ENCODE measurements at regions not wholly inside any gene's neighbourhood (a gene's known extent, or its start where the extent isn't known, plus 50 kb on each side); places are given as distances from the start of the nearest gene placed in this dataset.

- Histone ChIP-seq H3K27ac (ENCODE audit: low read depth, low read length, poor library complexity, severe bottlenecking) (no peak overlapping the region), H3K27me3 (replicated peaks; ENCODE audit: insufficient read depth, low read depth, low read length, poor library complexity) (no peaks in the 10 kb centered on the region), H3K4me1 (ENCODE audit: insufficient read depth, low read length, poor library complexity, severe bottlenecking) (no peaks in the 10 kb centered on the region), H3K36me3 (ENCODE audit: insufficient read depth, low read length, poor library complexity, severe bottlenecking) (no peaks in the 10 kb centered on the region), H3K4me3 (ENCODE audit: low read depth, low read length, poor library complexity, severe bottlenecking) (no peak overlapping the region), H3K9me3 (ENCODE audit: low read depth, low read length, poor library complexity, severe bottlenecking) (no peaks in the 10 kb centered on the region)
- ChIA-PET POLR2A (ENCODE audit: low non-redundant PET) (no interaction called here), CTCF (no interaction called here)
- no TSS peak for BruUV-seq (replicated peaks)
- no peak for TF ChIP-seq EZH2 (IDR thresholded peaks at IDR 0.05; ENCODE audit: borderline replicate concordance, low read depth, low read length, poor library complexity, severe bottlenecking)
- no peak for TF ChIP-seq CTCF (conservative IDR thresholded peaks at IDR 0.05; ENCODE audit: low read depth, low read length)
- intact Hi-C loops (cut with micrococcal nuclease; ENCODE audit: unreplicated experiment) = no loop called here
- DNase-seq (ENCODE audit: low spot score) = no peak
Observed at GRCh38 chr9:99474186-99474585, 252.1 kb downstream of the SEC61B start.

- POLR2A ChIA-PET (ENCODE audit: low non-redundant PET) = no interaction called here
- intact Hi-C loops (cut with micrococcal nuclease; ENCODE audit: unreplicated experiment) = no loop called here
Observed at GRCh38 chr9:99475401-99476065, 253.5 kb downstream of the SEC61B start.

GRCh38 chr9:99478469-99479027, 256.5 kb downstream of the SEC61B start:
- Histone ChIP-seq H3K4me3 (ENCODE audit: low read depth, low read length, poor library complexity, severe bottlenecking) (no peak overlapping the region), H3K27ac (ENCODE audit: low read depth, low read length, poor library complexity, severe bottlenecking) (no peak overlapping the region), H3K9me3 (ENCODE audit: low read depth, low read length, poor library complexity, severe bottlenecking) (no peaks in the 10 kb centered on the region), H3K27me3 (replicated peaks; ENCODE audit: insufficient read depth, low read depth, low read length, poor library complexity) (no peaks in the 10 kb centered on the region), H3K36me3 (ENCODE audit: insufficient read depth, low read length, poor library complexity, severe bottlenecking) (no peaks in the 10 kb centered on the region), H3K4me1 (ENCODE audit: insufficient read depth, low read length, poor library complexity, severe bottlenecking) (no peaks in the 10 kb centered on the region)
- no TSS peak for BruUV-seq (replicated peaks)
- TF ChIP-seq CTCF (conservative IDR thresholded peaks at IDR 0.05; ENCODE audit: low read depth, low read length) (no peak), EZH2 (IDR thresholded peaks at IDR 0.05; ENCODE audit: borderline replicate concordance, low read depth, low read length, poor library complexity, severe bottlenecking) (no peak)
- DNase-seq (ENCODE audit: low spot score) = no peak
- intact Hi-C loops (cut with micrococcal nuclease; ENCODE audit: unreplicated experiment) = no loop called here
- ChIA-PET POLR2A (ENCODE audit: low non-redundant PET) (no interaction called here), CTCF (no interaction called here)

More at GRCh38 chr9:99475401-99476065, 253.5 kb downstream of the SEC61B start:
- H3K4me3 ChIP-seq (ENCODE audit: low read depth, low read length, poor library complexity, severe bottlenecking) = no peak overlapping the region
- CTCF ChIA-PET = no interaction called here
- no peaks in the 10 kb centered on the region for H3K4me1 ChIP-seq (ENCODE audit: insufficient read depth, low read length, poor library complexity, severe bottlenecking)
- no peaks in the 10 kb centered on the region for H3K36me3 ChIP-seq (ENCODE audit: insufficient read depth, low read length, poor library complexity, severe bottlenecking)
- DNase-seq (ENCODE audit: low spot score) = no peak
- no peaks in the 10 kb centered on the region for H3K9me3 ChIP-seq (ENCODE audit: low read depth, low read length, poor library complexity, severe bottlenecking)
- TF ChIP-seq CTCF (conservative IDR thresholded peaks at IDR 0.05; ENCODE audit: low read depth, low read length) = no peak
- TF ChIP-seq EZH2 (IDR thresholded peaks at IDR 0.05; ENCODE audit: borderline replicate concordance, low read depth, low read length, poor library complexity, severe bottlenecking) = no peak
- H3K27ac ChIP-seq (ENCODE audit: low read depth, low read length, poor library complexity, severe bottlenecking) = no peak overlapping the region
- H3K27me3 ChIP-seq (replicated peaks; ENCODE audit: insufficient read depth, low read depth, low read length, poor library complexity) = no peaks in the 10 kb centered on the region
- BruUV-seq (replicated peaks) = no TSS peak

All from A673 (cell line).